ENCODE measurements at regions not wholly inside any gene's neighbourhood (a gene's known extent, or its start where the extent isn't known, plus 50 kb on each side); places are given as distances from the start of the nearest gene placed in this dataset.
"Not testable (repeated sequence)": the region's sequence is repeated elsewhere in the genome, so short reads cannot be mapped to it uniquely, and the experiment has no call there.

- H3K4me3 ChIP-seq (ENCODE audit: low read depth, low read length); DNase-seq (ENCODE audit: low read depth): not testable (repeated sequence)
Observed at GRCh38 chr11:100409267-100409666, 277.8 kb upstream of the ARHGAP42 start.

GRCh38 chr11:100419518-100419917, 267.6 kb upstream of the ARHGAP42 start:
- DNase-seq (ENCODE audit: low read depth) = no peak
- no peak overlapping the region for H3K4me3 ChIP-seq (ENCODE audit: low read depth, low read length)

GRCh38 chr11:100434821-100435641, 252.1 kb upstream of the ARHGAP42 start:
- no peak overlapping the region for H3K4me3 ChIP-seq (ENCODE audit: low read depth, low read length)
- DNase-seq (ENCODE audit: low read depth) = no peak

GRCh38 chr11:100438376-100438775, 248.7 kb upstream of the ARHGAP42 start:
- no peak overlapping the region for H3K4me3 ChIP-seq (ENCODE audit: low read depth, low read length)
- DNase-seq (ENCODE audit: low read depth) = no peak

GRCh38 chr11:100441086-100441485, 246.0 kb upstream of the ARHGAP42 start:
- no peak overlapping the region for H3K4me3 ChIP-seq (ENCODE audit: low read depth, low read length)
- no peak for DNase-seq (ENCODE audit: low read depth)

GRCh38 chr11:100442017-100442416, 245.1 kb upstream of the ARHGAP42 start:
- DNase-seq (ENCODE audit: low read depth) = no peak
- no peak overlapping the region for H3K4me3 ChIP-seq (ENCODE audit: low read depth, low read length)

GRCh38 chr11:100445231-100445735, 241.8 kb upstream of the ARHGAP42 start:
- DNase-seq (ENCODE audit: low read depth) = no peak

GRCh38 chr11:100451801-100452460, 235.2 kb upstream of the ARHGAP42 start:
- H3K4me3 ChIP-seq (ENCODE audit: low read depth, low read length); DNase-seq (ENCODE audit: low read depth): not testable (repeated sequence)

More at GRCh38 chr11:100445231-100445735, 241.8 kb upstream of the ARHGAP42 start:
- H3K4me3 ChIP-seq (ENCODE audit: low read depth, low read length) = no peak overlapping the region

- no peak overlapping the region for H3K4me3 ChIP-seq (ENCODE audit: low read depth, low read length)
- no peak for DNase-seq (ENCODE audit: low read depth)
Observed at GRCh38 chr11:100459811-100460210, 227.3 kb upstream of the ARHGAP42 start.

GRCh38 chr11:100460426-100460825, 226.7 kb upstream of the ARHGAP42 start:
- no peak overlapping the region for H3K4me3 ChIP-seq (ENCODE audit: low read depth, low read length)

GRCh38 chr11:100467821-100468508, 219.1 kb upstream of the ARHGAP42 start:
- no peak overlapping the region for H3K4me3 ChIP-seq (ENCODE audit: low read depth, low read length)
- no peak for DNase-seq (ENCODE audit: low read depth)

More at GRCh38 chr11:100460426-100460825, 226.7 kb upstream of the ARHGAP42 start:
- no peak for DNase-seq (ENCODE audit: low read depth)

GRCh38 chr11:100469835-100470234, 217.3 kb upstream of the ARHGAP42 start:
- no peak for DNase-seq (ENCODE audit: low read depth)

GRCh38 chr11:100472727-100473389, 214.2 kb upstream of the ARHGAP42 start:
- no peak overlapping the region for H3K4me3 ChIP-seq (ENCODE audit: low read depth, low read length)
- DNase-seq (ENCODE audit: low read depth) = no peak

More at GRCh38 chr11:100469835-100470234, 217.3 kb upstream of the ARHGAP42 start:
- no peak overlapping the region for H3K4me3 ChIP-seq (ENCODE audit: low read depth, low read length)

GRCh38 chr11:100473390-100473740, 213.7 kb upstream of the ARHGAP42 start:
- DNase-seq (ENCODE audit: low read depth) = no peak
- H3K4me3 ChIP-seq (ENCODE audit: low read depth, low read length) = no peak overlapping the region

GRCh38 chr11:100484948-100485347, 202.1 kb upstream of the ARHGAP42 start:
- H3K4me3 ChIP-seq (ENCODE audit: low read depth, low read length) = no peak overlapping the region
- DNase-seq (ENCODE audit: low read depth) = no peak

GRCh38 chr11:100498780-100499179, 188.3 kb upstream of the ARHGAP42 start:
- H3K4me3 ChIP-seq (ENCODE audit: low read depth, low read length) = no peak overlapping the region
- DNase-seq (ENCODE audit: low read depth) = no peak

GRCh38 chr11:100501450-100501849, 185.6 kb upstream of the ARHGAP42 start:
- H3K4me3 ChIP-seq (ENCODE audit: low read depth, low read length) = no peak overlapping the region
- no peak for DNase-seq (ENCODE audit: low read depth)

- H3K4me3 ChIP-seq (ENCODE audit: low read depth, low read length) = no peak overlapping the region
- DNase-seq (ENCODE audit: low read depth) = no peak
Observed at GRCh38 chr11:100512475-100512874, 174.6 kb upstream of the ARHGAP42 start.

- no peak overlapping the region for H3K4me3 ChIP-seq (ENCODE audit: low read depth, low read length)
- DNase-seq (ENCODE audit: low read depth) = no peak
Observed at GRCh38 chr11:100515087-100515486, 172.0 kb upstream of the ARHGAP42 start.

GRCh38 chr11:100525197-100525596, 161.9 kb upstream of the ARHGAP42 start:
- no peak overlapping the region for H3K4me3 ChIP-seq (ENCODE audit: low read depth, low read length)
- no peak for DNase-seq (ENCODE audit: low read depth)

Measured in skeletal muscle cell (primary cell).